ENCODE measurements at regions not wholly inside any gene's neighbourhood (a gene's known extent, or its start where the extent isn't known, plus 50 kb on each side); places are given as distances from the start of the nearest gene placed in this dataset.

- TF ChIP-seq CTCF (IDR thresholded peaks at IDR 0.05; ENCODE audit: low read depth, low read length) (no peak), EZH2phosphoT487 (IDR thresholded peaks at IDR 0.05; ENCODE audit: low read depth) (no peak)
Measured at GRCh38 chr3:94972066-94972465, 909.2 kb downstream of the NSUN3 start.
